Heart left ventricle (tissue), 13 donors: ENCODE measurements at regions not wholly inside any gene's neighbourhood (a gene's known extent, or its start where the extent isn't known, plus 50 kb on each side); places are given as distances from the start of the nearest gene placed in this dataset.

Experiments used
- POLR2A ChIP-seq, 2 donors: fragments of 450-650 bp; IDR thresholded peaks; one replicate each; pipeline ENCODE4 v1.6.1; 2017; ENCODE audit warnings: antibody characterized with exemption in 2 of 2, mild to moderate bottlenecking in 2 of 2, moderate library complexity in 2 of 2
- TF ChIP-seq, protein P1 (sequence below), 12 donors: fragments of 200-600 bp; sonication (generic) in 4 of 12; IDR thresholded peaks; one replicate each; pipeline versions ENCODE4 v1.5.0 to v1.8.0; 2018 to 2022; ENCODE audit warnings: antibody characterized with exemption in 12 of 12, mild to moderate bottlenecking in 5 of 12
- donor health status: ischemic (EF 13 %, LVEDD 7.1; RV severe dilation, severe dysfunction).
- donor health status: DM: no; HTN: yes; CAD: no.
- donor health status: DM: no; HTN: no; CAD: no.
- donor health status: ischemic (EF 25% LVEDD 6.9; RV normal size, moderate dysfunction).
- donor health status: ischemic (EF 25% LVEDD 5.7; RV mildly dilated, moderate dysfunction).
- donor health status: ischemic (EF 35%, LVEDD 5.7; RV mildly dilated, moderate dysfunction).
- donor health status: nonischemic (EF 11% LVEDD 7.7; RV severe dilation, severe dysfunction).
- donor health status: DM: yes; HTN: yes; CAD: no.
- donor health status: PGD.
- donor health status: ischemic (EF 29% LVEDD 5.4; RV normal size, mild dysfunction).
- donor health status: nonischemic (EF 23%, LVEDD 6.1; RV moderate dilation, normal function).

DNA sequence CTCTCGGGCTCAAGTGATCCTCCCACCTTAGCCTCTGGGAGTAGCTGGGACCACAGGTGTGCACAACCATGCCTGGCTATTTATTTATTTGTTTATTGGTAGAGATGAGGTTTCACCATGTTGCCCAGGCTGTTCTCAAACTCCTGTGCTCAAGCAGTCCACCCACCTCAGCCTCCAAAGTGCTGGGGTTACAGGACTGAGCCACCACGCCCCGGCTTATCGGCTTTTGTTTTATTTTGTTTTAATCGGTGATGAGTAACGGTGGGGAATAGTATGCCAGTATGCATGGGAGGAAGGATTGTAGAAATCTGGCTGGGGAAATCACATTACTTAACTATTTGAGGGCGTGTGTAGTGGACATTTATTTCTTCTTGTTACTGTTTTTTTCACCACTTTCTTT, 451.0 kb upstream of the GOLIM4 start:
- TF ChIP-seq, protein P1, sequence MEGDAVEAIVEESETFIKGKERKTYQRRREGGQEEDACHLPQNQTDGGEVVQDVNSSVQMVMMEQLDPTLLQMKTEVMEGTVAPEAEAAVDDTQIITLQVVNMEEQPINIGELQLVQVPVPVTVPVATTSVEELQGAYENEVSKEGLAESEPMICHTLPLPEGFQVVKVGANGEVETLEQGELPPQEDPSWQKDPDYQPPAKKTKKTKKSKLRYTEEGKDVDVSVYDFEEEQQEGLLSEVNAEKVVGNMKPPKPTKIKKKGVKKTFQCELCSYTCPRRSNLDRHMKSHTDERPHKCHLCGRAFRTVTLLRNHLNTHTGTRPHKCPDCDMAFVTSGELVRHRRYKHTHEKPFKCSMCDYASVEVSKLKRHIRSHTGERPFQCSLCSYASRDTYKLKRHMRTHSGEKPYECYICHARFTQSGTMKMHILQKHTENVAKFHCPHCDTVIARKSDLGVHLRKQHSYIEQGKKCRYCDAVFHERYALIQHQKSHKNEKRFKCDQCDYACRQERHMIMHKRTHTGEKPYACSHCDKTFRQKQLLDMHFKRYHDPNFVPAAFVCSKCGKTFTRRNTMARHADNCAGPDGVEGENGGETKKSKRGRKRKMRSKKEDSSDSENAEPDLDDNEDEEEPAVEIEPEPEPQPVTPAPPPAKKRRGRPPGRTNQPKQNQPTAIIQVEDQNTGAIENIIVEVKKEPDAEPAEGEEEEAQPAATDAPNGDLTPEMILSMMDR (IDR thresholded peaks at IDR 0.05), result no peak
- no peak for TF ChIP-seq POLR2A (IDR thresholded peaks at IDR 0.05)
